Adrenal gland (tissue), 9 donors: ENCODE measurements at regions not wholly inside any gene's neighbourhood (a gene's known extent, or its start where the extent isn't known, plus 50 kb on each side); places are given as distances from the start of the nearest gene placed in this dataset.
"Not testable (repeated sequence)": the region's sequence is repeated elsewhere in the genome, so short reads cannot be mapped to it uniquely, and the experiment has no call there.

ENCODE experiments used
- DNase-seq, 7 donors: peaks; one replicate each; pipeline ENCODE4 v3.0.0-alpha.2; 2019 to 2020
- H3K27ac ChIP-seq, 5 donors: fragments of 200-600 bp; sonication (generic) in 4 of 5; 1 replicate in 3 of 5; 2 replicates in 2 of 5; pipeline versions ENCODE4 v1.5.1 to v1.8.0; 2016 to 2020; ENCODE audit warnings: mild to moderate bottlenecking in 1 of 5
- H3K27me3 ChIP-seq: fragments of 200-600 bp; 2 replicates; pipeline ENCODE4 v1.8.0; 2021
- H3K36me3 ChIP-seq, 2 donors: fragments of 200-600 bp; replicated peaks in 1 of 2; 1 replicate in 1 of 2; 2 replicates in 1 of 2; pipeline versions ENCODE4 v1.5.1 to v1.8.0; 2018 to 2022
- H3K4me1 ChIP-seq, 2 donors: fragments of 200-600 bp; replicated peaks in 1 of 2; 1 replicate in 1 of 2; 2 replicates in 1 of 2; pipeline versions ENCODE4 v1.5.1 to v1.8.0; 2018 to 2021
- H3K4me3 ChIP-seq, 4 donors: fragments of 200-600 bp; sonication (generic) in 3 of 4; one replicate each; pipeline ENCODE4 v1.5.1; 2016 to 2018
- H3K9me3 ChIP-seq, 3 donors: fragments of 200-600 bp; sonication (generic) in 1 of 3; replicated peaks in 1 of 3; 1 replicate in 2 of 3; 2 replicates in 1 of 3; pipeline versions ENCODE4 v1.5.1 to v1.8.0; 2016 to 2021
- WGBS, 4 donors: extraction: QIAGEN DNeasy Blood & Tissue Kit in 2 of 4; methylation state at CpG; one replicate each; pipeline versions ENCODE4 v1.1.5 to v1.1.7; 2013 to 2017; 5-methylcytosine and 5-hydroxymethylcytosine counted together
- intact Hi-C, 2 donors: fragments of 100-400 bp; cut with DNase I; formaldehyde crosslinking; loops; one replicate each; pipeline versions ENCODE4 v1.14.1 to v1.15.0; 2022 to 2023
- donor health status: healthy with polysubstance abuse.
- donor health status: Bipolar disorder and iron deficiency.
- donor health status: DM: yes; HTN: yes; CAD: no.
- donor health status: DM: no; HTN: no; CAD: no.
- donor health status: DM: no; HTN: no; CAD: no.

DNA sequence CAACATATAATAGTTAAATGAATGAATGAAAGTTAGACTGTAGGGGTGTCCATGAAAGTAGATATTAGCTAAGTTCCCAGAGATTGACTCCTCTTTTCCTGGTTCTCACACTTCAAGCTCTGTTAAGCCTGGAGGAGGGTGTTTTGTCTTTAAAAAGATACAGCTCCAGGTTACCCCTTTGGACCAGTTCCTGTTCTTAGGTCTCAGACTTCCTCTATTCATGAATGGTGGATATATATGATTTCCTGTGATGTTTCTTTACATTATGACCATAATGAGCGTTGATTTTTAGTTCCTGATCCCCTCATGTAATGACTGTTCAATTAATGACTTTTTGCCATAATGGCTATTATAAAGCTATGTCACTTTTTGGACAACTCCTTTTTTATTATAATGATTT, 115.9 kb downstream of the FAM72C start:
- H3K36me3 ChIP-seq, DNase-seq, H3K9me3 ChIP-seq, H3K27ac ChIP-seq, H3K4me3 ChIP-seq, intact Hi-C loops, H3K27me3 ChIP-seq, H3K4me1 ChIP-seq: not testable (repeated sequence)
- no CpG with 5 or more reads among the region's 1 CpG for WGBS, 4 donors

DNA sequence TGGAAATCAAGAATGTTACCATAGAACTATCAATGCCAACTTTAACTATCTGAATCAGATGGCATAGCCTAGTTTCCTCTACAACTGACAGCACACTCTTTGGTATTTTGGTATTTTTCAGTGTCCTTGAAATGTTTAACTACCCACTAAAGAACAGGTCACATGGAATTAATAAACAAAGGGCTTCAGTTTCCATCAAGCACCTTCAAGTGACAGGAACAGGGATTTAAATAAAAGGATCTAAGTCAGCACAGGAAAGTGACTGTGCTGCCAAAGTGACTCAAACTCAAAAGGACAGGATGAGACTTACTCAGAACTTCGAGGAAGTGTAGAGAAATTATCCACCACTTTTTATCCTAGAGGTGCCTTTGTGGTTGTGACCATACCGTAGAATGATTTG, 117.7 kb downstream of the FAM72C start:
- H3K4me1 ChIP-seq, H3K27me3 ChIP-seq, H3K4me3 ChIP-seq, H3K27ac ChIP-seq, H3K9me3 ChIP-seq, intact Hi-C loops, DNase-seq, H3K36me3 ChIP-seq: not testable (repeated sequence)
- 70 to 100% methylated on average over 1 of the region's 2 CpGs; no CpG with 5 or more reads in 2 of the 4 donors for WGBS, 4 donors

DNA sequence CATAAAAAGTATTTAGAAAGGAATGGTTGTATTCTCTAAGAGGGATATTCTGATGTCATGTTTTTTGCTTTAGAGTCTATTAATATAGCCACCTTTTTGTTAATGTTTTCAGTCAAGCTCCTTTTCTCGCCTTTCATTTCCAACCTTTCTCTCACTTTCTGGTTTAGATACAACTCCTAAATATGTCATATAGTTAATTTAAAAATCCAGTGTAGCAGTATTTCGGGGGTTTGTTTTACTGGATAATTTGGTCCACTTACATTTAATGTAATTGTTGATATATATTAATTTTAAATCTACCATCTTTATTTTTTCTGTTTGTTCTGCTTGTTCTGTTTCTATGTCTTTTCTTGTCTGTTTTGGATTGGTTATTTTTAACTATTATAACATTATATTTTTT, 121.1 kb downstream of the FAM72C start:
- intact Hi-C loops, H3K4me3 ChIP-seq: not testable (repeated sequence)

DNA sequence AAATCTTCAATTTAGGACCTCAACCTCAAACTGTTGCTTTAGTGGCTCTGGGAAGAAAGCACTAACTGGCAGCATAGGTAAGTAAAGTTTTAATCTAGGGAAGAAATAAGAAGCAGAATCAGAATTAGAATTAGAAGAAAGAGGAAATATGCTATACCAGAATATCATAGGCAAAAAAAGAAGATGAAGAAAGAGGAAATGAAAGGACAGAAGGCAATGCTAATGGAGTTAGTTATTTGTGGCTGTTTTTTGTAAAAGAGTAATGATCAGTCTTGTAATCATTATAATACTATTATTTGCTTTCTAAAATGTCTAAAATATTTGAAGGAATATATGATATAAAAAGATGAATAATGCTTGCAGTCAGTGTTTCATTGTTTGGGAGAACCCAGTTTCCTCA, 122.9 kb downstream of the FAM72C start:
- H3K27ac ChIP-seq, DNase-seq, H3K4me3 ChIP-seq, H3K9me3 ChIP-seq, H3K27me3 ChIP-seq, H3K36me3 ChIP-seq, H3K4me1 ChIP-seq, intact Hi-C loops: not testable (repeated sequence)

More for the DNA sequence above, 121.1 kb downstream of the FAM72C start:
- not testable (repeated sequence) for H3K4me1 ChIP-seq, H3K27ac ChIP-seq, H3K9me3 ChIP-seq, DNase-seq, H3K36me3 ChIP-seq, H3K27me3 ChIP-seq
- WGBS, 4 donors: 73 to 100% (median 82%) methylated on average over 2 of the region's 2 CpGs

DNA sequence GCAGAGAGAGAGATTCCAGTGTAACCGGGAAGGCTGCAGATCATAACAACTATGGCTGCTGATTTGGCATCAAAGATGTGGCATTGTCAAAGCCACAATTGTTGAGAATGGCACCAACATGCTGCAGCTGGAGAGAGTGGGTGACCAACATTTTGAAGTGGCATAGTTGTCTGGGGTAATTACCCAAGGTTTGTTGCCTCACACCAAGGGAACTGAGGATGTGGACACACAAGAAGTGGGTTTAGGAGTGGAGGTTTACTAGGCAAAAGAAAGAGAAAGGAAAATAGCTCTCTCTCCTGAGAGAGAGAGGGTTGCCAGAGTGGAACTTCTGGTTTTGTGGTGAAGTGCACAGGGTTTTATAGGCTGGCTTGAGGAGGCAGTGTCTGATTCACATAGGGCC, 126.6 kb downstream of the FAM72C start:
- H3K4me3 ChIP-seq, DNase-seq, H3K4me1 ChIP-seq, H3K27ac ChIP-seq, intact Hi-C loops, H3K9me3 ChIP-seq, H3K27me3 ChIP-seq, H3K36me3 ChIP-seq: not testable (repeated sequence)
- WGBS, 4 donors: 100% methylated on average over 1 of the region's 1 CpG; no CpG with 5 or more reads in 3 of the 4 donors

DNA sequence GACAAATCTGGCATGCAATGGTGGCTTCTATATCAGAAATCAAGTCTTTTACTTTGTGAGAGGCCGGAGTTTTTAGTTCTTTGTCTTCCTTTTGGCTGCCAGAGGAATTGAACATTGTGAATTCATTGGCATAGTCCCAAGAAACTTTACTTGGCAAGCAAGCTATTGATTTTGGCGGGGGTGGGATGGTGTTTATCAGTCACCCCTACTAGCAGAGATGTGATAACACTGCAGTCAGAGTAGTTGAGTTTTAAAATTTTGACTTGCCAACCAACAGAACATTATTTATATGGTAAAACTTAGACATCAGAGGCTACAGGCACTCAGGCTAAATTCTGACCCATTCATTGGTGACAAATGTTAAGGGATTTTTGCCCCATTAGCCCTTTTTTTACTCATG, 129.7 kb downstream of the FAM72C start:
- H3K4me3 ChIP-seq, H3K36me3 ChIP-seq, H3K27ac ChIP-seq, H3K9me3 ChIP-seq, H3K4me1 ChIP-seq, intact Hi-C loops, H3K27me3 ChIP-seq, DNase-seq: not testable (repeated sequence)
- 29 to 64% (median 35%) methylated on average over 1 of the region's 2 CpGs; no CpG with 5 or more reads in 1 of the 4 donors for WGBS, 4 donors

DNA sequence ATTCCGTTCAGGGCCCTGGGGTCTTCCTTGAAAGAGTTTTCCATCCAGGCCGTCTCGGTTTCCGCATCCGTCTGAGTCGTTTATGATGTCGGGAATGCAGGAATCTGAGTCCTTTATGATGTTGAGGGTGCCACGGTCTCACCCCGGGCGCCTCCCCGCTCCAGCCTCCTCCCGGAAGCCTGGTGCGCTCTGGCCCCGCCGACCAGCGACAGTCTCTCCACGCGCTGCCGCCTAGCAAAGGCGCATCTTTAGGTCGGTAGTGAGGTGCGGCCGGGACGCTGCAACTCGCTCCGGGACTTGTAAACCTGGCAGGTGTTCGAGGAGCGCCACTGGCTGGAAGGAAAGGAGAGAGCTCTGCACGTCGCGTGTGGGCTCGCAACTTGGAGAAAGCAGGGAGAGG, 132.6 kb downstream of the FAM72C start:
- H3K27me3 ChIP-seq, H3K4me1 ChIP-seq, H3K36me3 ChIP-seq, intact Hi-C loops, H3K9me3 ChIP-seq, DNase-seq, H3K27ac ChIP-seq, H3K4me3 ChIP-seq: not testable (repeated sequence)
- WGBS, 4 donors: 5 to 23% (median 9%) methylated on average over 1 to 4 of the region's 32 CpGs

DNA sequence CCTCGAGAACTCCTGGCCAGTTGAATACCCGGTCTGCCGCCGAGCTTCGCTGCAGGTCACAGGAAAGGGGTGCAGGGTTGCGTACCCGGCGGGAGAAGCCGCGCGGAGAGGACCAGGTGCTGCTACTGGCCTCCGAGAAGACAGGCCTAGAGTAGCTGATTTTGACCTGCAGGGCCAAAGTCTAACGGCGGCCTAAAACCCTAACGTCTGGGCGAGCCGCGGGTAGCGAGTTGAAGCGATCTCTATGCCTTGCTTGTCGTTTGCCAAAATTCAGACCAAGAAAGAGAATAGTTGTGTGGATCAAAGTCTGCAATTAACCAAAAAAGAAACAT, 133.2 kb downstream of the FAM72C start:
- H3K4me1 ChIP-seq, H3K27ac ChIP-seq, H3K4me3 ChIP-seq, DNase-seq, H3K27me3 ChIP-seq, H3K36me3 ChIP-seq, H3K9me3 ChIP-seq, intact Hi-C loops: not testable (repeated sequence)
- WGBS, 4 donors: 14% methylated on average over 1 of the region's 21 CpGs; no CpG with 5 or more reads in 3 of the 4 donors

DNA sequence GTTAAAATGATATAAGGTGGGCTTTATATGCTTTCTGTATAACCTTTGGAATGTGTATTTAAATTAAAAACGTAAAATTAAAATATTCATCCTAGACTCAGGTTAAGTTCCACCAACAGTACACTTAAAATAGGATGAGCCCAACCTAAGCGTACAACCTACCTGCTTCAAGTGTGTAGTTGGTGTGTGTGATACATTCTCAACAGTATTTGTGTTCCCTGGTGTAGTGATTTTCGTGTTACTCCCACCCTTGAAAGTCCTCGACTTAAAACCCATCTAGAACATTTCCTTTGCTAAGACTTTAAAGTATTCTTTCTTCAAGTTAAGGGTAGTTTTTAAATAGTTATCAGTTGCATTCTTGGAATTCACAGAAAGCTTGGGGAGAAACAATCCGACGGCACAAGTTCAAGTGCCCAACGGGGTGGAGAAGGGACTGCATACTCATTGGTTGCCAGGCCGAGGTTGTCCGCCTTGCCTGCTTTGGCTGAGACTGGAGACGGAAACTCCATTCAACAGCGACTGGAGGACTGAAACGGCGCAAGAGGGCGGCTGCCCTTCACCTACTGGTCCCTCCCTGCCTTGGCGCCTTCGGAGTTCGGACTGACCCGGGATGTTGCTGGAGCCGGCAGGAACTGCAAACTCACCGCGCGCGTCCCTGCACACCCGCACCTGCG, 133.7 kb downstream of the FAM72C start:
- H3K9me3 ChIP-seq, H3K27me3 ChIP-seq, DNase-seq, H3K4me1 ChIP-seq, intact Hi-C loops, H3K36me3 ChIP-seq, H3K4me3 ChIP-seq, H3K27ac ChIP-seq: not testable (repeated sequence)
- WGBS, 4 donors: 16 to 63% (median 32%) methylated on average over 4 to 25 of the region's 25 CpGs

DNA sequence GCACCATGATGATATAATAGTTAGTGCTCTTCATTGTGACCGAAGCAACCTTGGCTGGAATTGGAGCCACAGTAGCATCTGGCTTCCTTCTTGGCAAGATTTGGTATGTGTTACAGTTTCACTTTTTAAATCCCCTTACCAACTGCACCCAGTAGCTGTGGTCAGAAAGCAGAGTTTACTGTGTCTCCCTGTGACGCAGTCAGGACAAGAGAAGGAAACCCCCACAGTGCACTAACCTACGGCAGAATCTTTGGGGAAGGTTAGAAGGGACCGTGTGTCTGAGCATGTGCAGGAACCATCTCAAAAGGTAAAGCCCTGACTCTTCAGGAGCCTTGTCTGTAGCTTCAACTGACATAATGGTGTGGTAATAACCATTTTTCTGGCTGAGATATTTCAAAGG, 138.4 kb downstream of the FAM72C start:
- DNase-seq, intact Hi-C loops, H3K4me1 ChIP-seq, H3K27ac ChIP-seq, H3K36me3 ChIP-seq, H3K27me3 ChIP-seq, H3K4me3 ChIP-seq, H3K9me3 ChIP-seq: not testable (repeated sequence)
- WGBS, 4 donors: 86 to 92% methylated on average over 1 to 2 of the region's 4 CpGs; no CpG with 5 or more reads in 2 of the 4 donors

DNA sequence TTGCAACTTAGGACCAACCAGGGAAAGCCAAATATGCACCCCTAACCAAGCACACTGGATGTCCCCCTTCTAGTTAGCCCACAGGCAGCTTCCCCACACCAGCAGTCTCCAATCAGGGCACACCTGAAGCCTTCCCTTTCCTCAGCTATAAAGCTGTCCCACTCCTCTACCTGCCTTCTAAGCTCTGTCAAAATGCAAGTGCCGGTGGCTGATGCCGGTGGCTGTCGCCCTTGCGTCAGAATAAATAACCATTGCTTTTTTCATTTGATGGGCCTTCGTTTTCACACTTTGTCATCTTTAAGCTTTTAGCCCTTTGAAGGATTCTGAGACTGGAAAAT, 139.4 kb downstream of the FAM72C start:
- H3K27me3 ChIP-seq, DNase-seq, intact Hi-C loops, H3K36me3 ChIP-seq, H3K9me3 ChIP-seq, H3K4me3 ChIP-seq, H3K27ac ChIP-seq, H3K4me1 ChIP-seq: not testable (repeated sequence)
- 79 to 90% (median 82%) methylated on average over 5 of the region's 5 CpGs for WGBS, 4 donors
